ENCODE measurements at regions not wholly inside any gene's neighbourhood (a gene's known extent, or its start where the extent isn't known, plus 50 kb on each side); places are given as distances from the start of the nearest gene placed in this dataset.

DNA sequence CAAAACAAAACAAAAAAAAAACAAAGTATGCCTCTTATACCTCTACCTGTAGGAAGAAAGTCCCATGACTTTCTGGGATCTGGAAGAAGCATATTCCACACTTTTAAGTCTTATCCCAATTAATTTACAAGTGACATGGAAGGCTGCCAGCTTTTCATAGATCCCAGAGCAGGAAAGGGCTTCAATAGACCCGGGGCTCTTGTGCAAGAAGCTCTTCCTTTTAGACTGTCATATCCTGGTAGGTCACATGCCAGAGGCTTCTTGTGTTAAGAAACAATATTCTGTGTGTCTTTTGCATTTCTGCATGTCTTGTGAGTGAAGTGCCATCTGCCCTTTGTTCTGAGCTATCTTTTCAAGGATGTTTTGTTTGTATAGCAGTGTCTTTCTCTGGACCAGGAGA, 84.4 kb upstream of the PHOX2B start:
- no peak for TF ChIP-seq EZH2 (IDR thresholded peaks at IDR 0.05; ENCODE audit: low read depth)
- TF ChIP-seq, protein P1, sequence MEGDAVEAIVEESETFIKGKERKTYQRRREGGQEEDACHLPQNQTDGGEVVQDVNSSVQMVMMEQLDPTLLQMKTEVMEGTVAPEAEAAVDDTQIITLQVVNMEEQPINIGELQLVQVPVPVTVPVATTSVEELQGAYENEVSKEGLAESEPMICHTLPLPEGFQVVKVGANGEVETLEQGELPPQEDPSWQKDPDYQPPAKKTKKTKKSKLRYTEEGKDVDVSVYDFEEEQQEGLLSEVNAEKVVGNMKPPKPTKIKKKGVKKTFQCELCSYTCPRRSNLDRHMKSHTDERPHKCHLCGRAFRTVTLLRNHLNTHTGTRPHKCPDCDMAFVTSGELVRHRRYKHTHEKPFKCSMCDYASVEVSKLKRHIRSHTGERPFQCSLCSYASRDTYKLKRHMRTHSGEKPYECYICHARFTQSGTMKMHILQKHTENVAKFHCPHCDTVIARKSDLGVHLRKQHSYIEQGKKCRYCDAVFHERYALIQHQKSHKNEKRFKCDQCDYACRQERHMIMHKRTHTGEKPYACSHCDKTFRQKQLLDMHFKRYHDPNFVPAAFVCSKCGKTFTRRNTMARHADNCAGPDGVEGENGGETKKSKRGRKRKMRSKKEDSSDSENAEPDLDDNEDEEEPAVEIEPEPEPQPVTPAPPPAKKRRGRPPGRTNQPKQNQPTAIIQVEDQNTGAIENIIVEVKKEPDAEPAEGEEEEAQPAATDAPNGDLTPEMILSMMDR (conservative IDR thresholded peaks at IDR 0.05) = no peak

Measured in PC-9 (cell line).